ENCODE measurements at regions not wholly inside any gene's neighbourhood (a gene's known extent, or its start where the extent isn't known, plus 50 kb on each side); places are given as distances from the start of the nearest gene placed in this dataset.

- TF ChIP-seq CTCF (IDR thresholded peaks at IDR 0.05) = no peak
- no peak for TF ChIP-seq EP300 (IDR thresholded peaks at IDR 0.05; ENCODE audit: low read depth)
- TF ChIP-seq POLR2A (IDR thresholded peaks at IDR 0.05) = no peak
- TF ChIP-seq POLR2AphosphoS5 (IDR thresholded peaks at IDR 0.05) = no peak
Measured at GRCh38 chr12:115207216-115207915, 523.4 kb upstream of the TBX3 start.
